ENCODE measurements at regions not wholly inside any gene's neighbourhood (a gene's known extent, or its start where the extent isn't known, plus 50 kb on each side); places are given as distances from the start of the nearest gene placed in this dataset.

DNA sequence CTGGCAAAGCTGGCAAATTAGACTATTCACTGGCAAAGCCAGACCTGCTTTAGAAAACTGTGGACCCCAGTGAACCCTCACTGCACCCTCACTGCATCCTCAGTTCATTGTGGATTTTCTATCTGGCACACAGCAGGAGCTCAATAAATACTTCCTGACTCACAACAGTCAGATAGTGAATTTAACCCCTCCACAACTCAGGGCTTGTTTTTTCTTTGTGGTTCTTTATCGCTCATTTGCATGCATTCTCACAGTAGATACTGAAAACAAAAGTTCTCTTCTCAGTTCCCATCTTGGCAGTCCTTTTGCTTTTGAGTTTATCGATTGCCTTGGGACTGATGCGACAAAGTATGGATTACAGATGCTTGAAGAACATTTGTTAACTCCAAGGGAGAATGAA, 99.8 kb downstream of the ACTL7B start:
- DNase-seq (ENCODE audit: low read depth), result no peak
- H3K4me3 ChIP-seq (ENCODE audit: low read depth, low read length), result no peak overlapping the region
- TF ChIP-seq MYC (IDR thresholded peaks at IDR 0.05; ENCODE audit: low read depth, low read length), result no peak
- no peak for TF ChIP-seq POLR2A (IDR thresholded peaks at IDR 0.05; ENCODE audit: extremely low read depth, insufficient read length)
- no peak for TF ChIP-seq CTCF (IDR thresholded peaks at IDR 0.05; ENCODE audit: low read depth, low read length)
- no peak for TF ChIP-seq MAX (IDR thresholded peaks at IDR 0.05; ENCODE audit: low read depth, low read length)

GRCh38 chr9:108751369-108751768, 104.4 kb downstream of the ACTL7B start:
- DNase-seq (ENCODE audit: low read depth), result no peak
- TF ChIP-seq POLR2A (IDR thresholded peaks at IDR 0.05; ENCODE audit: extremely low read depth, insufficient read length) (no peak), MAX (IDR thresholded peaks at IDR 0.05; ENCODE audit: low read depth, low read length) (no peak), CTCF (IDR thresholded peaks at IDR 0.05; ENCODE audit: low read depth, low read length) (no peak), MYC (IDR thresholded peaks at IDR 0.05; ENCODE audit: low read depth, low read length) (no peak)
- no peak overlapping the region for H3K4me3 ChIP-seq (ENCODE audit: low read depth, low read length)

DNA sequence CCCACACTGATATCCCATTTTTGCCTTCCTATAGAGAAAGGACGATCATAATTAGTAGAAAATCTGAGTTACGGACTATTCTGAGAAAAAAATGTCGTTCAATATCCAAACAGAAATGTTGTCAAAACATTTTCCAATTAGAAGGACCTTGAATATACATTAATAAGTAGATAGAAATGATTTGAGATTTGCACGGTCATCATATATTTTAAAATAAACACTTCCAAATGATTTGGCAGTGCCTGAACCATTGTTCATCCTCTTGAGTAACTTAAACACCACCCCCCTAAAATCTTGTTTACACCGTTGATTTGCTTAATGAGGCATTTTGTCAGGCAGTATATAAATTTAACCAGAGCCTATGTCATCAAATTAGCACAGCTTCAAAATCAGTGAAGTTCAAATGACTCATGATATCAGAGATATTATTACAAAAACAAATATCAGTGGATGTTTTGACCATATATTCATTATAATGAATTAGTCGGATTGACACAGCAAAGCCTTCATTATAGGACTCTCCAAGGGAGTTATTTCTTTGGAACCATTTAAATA, 105.0 kb downstream of the ACTL7B start:
- no peak for DNase-seq (ENCODE audit: low read depth)
- no peak overlapping the region for H3K4me3 ChIP-seq (ENCODE audit: low read depth, low read length)
- TF ChIP-seq CTCF (IDR thresholded peaks at IDR 0.05; ENCODE audit: low read depth, low read length), result no peak
- no peak for TF ChIP-seq MAX (IDR thresholded peaks at IDR 0.05; ENCODE audit: low read depth, low read length)
- TF ChIP-seq MYC (IDR thresholded peaks at IDR 0.05; ENCODE audit: low read depth, low read length), result no peak
- no peak for TF ChIP-seq POLR2A (IDR thresholded peaks at IDR 0.05; ENCODE audit: extremely low read depth, insufficient read length)

DNA sequence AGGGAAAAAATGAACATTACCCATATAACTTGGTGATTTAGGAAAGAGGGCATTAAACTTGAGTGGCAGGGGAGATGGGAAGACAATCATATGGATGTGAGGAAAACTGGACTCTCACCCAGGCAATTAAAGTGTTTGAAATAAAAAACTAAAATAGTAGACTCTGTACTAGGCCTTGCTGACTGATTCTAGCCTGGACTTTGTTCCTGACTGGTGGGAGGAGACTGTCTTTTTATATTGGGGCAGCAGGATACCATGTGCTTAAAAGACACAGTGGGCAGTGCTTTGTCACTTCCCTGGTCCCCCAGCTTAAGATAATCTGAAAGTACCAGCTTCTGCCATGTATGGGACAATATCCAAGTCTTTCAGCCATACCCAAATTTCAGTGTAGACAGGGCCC, 107.0 kb downstream of the ACTL7B start:
- no peak overlapping the region for H3K4me3 ChIP-seq (ENCODE audit: low read depth, low read length)
- no peak for DNase-seq (ENCODE audit: low read depth)
- TF ChIP-seq MAX (IDR thresholded peaks at IDR 0.05; ENCODE audit: low read depth, low read length) (no peak), CTCF (IDR thresholded peaks at IDR 0.05; ENCODE audit: low read depth, low read length) (no peak), MYC (IDR thresholded peaks at IDR 0.05; ENCODE audit: low read depth, low read length) (no peak), POLR2A (IDR thresholded peaks at IDR 0.05; ENCODE audit: extremely low read depth, insufficient read length) (no peak)

DNA sequence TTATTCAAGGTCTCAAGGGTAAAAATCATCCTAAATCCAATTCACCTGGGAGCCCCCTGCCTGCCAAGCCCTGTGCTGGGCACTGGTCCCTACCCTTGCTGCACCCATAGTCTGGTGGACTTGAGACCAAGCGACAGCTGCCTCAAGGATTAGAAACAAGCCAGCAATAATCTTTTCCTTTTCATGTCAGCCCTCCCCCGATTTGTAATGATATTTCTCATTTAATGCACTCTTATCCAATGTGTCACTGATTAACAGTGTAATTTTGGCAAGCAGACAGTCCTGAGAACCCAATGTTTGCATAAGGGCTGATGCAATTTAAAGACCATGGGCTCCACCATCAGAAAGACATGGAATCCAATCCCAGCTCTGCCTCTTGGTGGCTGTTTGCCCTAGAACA, 108.9 kb downstream of the ACTL7B start:
- DNase-seq (ENCODE audit: low read depth), result no peak
- H3K4me3 ChIP-seq (ENCODE audit: low read depth, low read length), result no peak overlapping the region
- TF ChIP-seq POLR2A (IDR thresholded peaks at IDR 0.05; ENCODE audit: extremely low read depth, insufficient read length) (no peak), MAX (IDR thresholded peaks at IDR 0.05; ENCODE audit: low read depth, low read length) (no peak), MYC (IDR thresholded peaks at IDR 0.05; ENCODE audit: low read depth, low read length) (no peak), CTCF (IDR thresholded peaks at IDR 0.05; ENCODE audit: low read depth, low read length) (no peak)
